Activated CD4-positive, alpha-beta T cell treated with anti-CD3 and anti-CD28 coated beads, Interleukin-2, amount 10 ng/mL, durations not matched to agents 7 days and 5 days (primary cell): ENCODE measurements at regions not wholly inside any gene's neighbourhood (a gene's known extent, or its start where the extent isn't known, plus 50 kb on each side); places are given as distances from the start of the nearest gene placed in this dataset.
"Not testable (repeated sequence)": the region's sequence is repeated elsewhere in the genome, so short reads cannot be mapped to it uniquely, and the experiment has no call there.

Source experiments
- CTCF ChIA-PET: fragments of 350-600 bp; sonication (Branson Sonifier 250); formaldehyde crosslinking; loops from one replicate; lab custom pipeline; 2021; ENCODE audit warnings: antibody characterized with exemption; lab: Charles Lee
- POLR2A ChIA-PET: fragments of 350-600 bp; sonication (Branson Sonifier 250); formaldehyde crosslinking; loops from one replicate; lab custom pipeline; 2021; ENCODE audit warnings: antibody characterized with exemption; lab: Charles Lee
- DNase-seq: peaks from one replicate; pipeline ENCODE4 v3.0.0-alpha.2; 2020
- H3K27ac Mint-ChIP-seq: one replicate; pipeline ENCODE4 v1.8.0; 2021; ENCODE audit warnings: mild to moderate bottlenecking, moderate library complexity, mixed read lengths
- H3K27me3 Mint-ChIP-seq: one replicate; pipeline ENCODE4 v1.8.0; 2021; ENCODE audit warnings: mixed read lengths
- H3K36me3 Mint-ChIP-seq: one replicate; pipeline ENCODE4 v1.8.0; 2021; ENCODE audit warnings: low read depth, mixed read lengths
- H3K4me1 Mint-ChIP-seq: one replicate; pipeline ENCODE4 v1.8.0; 2021; ENCODE audit warnings: mixed read lengths
- H3K4me3 Mint-ChIP-seq: one replicate; pipeline ENCODE4 v1.8.0; 2021; ENCODE audit warnings: mild to moderate bottlenecking, moderate library complexity, mixed read lengths
- H3K9me3 Mint-ChIP-seq: one replicate; pipeline ENCODE4 v1.8.0; 2021; ENCODE audit warnings: mixed read lengths

DNA sequence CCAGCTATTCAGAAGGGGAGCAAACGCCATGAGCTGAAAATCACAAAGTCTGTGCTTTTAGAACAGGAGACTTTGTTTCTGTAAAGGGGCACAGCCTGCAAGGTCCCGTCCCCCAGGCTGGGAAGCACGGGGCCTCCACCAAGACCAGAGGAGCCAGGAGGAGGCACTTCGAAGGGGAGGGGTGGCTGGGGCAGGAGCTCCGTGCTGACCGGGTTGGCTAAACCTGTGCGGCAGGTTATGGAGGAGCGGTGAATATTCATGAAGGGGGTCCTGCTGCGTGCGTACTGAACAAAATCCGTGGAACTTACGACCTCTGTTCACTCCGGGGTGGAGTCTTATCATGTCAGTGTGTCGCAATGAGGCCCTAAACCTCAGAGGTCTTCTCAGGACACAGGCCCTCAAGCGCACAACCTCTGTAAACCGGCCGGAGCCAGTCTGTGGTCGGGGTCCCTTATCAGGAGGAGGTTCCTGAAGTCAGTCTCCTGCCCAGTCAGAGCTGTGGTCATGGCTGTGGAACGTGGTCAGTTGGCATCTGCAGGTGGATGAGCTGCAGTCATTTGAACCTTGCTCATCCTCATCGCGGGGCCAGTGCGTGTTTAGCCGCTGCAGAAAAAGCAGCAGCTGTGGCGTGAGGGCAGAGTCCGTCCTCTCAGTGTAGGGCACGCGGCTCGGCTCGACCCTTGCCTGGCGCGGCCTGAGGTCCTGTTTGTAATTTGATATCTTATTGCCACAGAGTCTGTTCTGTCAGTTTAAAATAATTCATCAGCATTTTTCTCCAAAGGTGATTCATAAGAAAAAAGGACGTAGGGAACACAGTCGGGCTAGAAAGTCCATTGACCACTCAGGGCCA lies 5507.7 kb upstream of the TPTE start:
- H3K9me3 Mint-ChIP-seq, H3K4me3 Mint-ChIP-seq, H3K27me3 Mint-ChIP-seq, DNase-seq, CTCF ChIA-PET, H3K4me1 Mint-ChIP-seq, POLR2A ChIA-PET, H3K27ac Mint-ChIP-seq, H3K36me3 Mint-ChIP-seq: not testable (repeated sequence)

DNA sequence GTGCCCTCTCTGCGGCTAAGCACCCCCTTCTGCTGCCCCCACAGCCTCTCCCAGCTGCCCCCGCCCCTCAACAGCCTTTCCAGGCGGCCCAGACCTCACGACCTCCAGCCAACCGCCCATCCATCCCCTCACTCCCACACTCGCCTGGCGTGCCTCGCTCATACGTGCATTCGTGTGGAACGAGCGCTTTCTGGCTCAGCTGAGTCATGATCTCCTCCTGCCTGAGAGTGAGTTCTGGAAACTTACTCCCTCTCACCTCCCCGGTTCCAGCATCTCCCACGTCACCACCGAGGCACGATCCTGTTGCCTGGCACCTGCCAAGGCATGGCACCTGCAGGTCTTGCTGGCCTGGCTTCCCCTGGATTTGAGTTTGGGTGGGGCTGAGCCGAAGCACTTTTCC lies 5506.2 kb upstream of the TPTE start:
- POLR2A ChIA-PET, CTCF ChIA-PET, H3K36me3 Mint-ChIP-seq, H3K27ac Mint-ChIP-seq, H3K4me1 Mint-ChIP-seq, H3K27me3 Mint-ChIP-seq, H3K4me3 Mint-ChIP-seq, DNase-seq, H3K9me3 Mint-ChIP-seq: not testable (repeated sequence)

DNA sequence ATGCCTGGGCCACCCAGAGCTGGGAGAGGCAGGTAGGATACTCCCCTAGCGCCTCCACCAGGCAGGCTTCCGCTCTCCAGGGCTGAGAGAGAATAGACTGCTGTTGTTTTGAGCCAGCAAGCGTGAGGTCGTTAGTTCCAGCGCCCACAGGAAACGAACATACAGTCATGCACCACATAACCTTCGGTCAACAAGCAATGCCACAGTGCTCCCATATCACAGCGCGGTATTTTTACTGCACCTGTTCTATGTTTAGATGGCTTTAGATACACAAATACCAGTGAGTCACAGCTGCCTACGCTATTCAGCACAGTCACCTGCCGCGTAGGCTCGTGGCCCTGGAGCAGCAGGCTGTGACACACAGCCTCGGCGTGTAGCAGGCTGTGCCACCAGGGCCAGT lies 5502.3 kb upstream of the TPTE start:
- H3K36me3 Mint-ChIP-seq, H3K9me3 Mint-ChIP-seq, H3K4me1 Mint-ChIP-seq, CTCF ChIA-PET, H3K27ac Mint-ChIP-seq, POLR2A ChIA-PET, DNase-seq, H3K4me3 Mint-ChIP-seq, H3K27me3 Mint-ChIP-seq: not testable (repeated sequence)

DNA sequence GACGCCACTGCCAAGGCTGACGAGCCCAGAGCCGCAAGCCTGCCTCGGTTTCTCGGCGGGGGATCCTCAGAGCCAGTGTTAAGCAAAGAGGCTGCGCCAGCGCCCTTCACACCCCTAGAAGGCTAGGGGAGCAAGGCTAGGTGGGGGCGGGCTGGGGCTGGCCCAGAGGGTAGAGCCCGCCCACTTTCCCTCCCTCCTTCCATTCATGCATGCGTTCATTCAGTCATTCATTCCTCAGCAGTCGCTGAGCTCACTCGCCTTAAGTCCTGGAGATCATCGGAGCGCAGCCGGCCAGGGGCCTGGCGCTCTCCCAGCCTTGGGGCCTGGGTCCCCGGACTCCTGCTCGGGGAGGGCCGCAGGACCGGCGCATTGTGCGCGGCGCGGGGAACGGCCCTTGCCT lies 5499.6 kb upstream of the TPTE start:
- H3K36me3 Mint-ChIP-seq, DNase-seq, POLR2A ChIA-PET, H3K4me1 Mint-ChIP-seq, H3K9me3 Mint-ChIP-seq, H3K4me3 Mint-ChIP-seq, CTCF ChIA-PET, H3K27me3 Mint-ChIP-seq, H3K27ac Mint-ChIP-seq: not testable (repeated sequence)

DNA sequence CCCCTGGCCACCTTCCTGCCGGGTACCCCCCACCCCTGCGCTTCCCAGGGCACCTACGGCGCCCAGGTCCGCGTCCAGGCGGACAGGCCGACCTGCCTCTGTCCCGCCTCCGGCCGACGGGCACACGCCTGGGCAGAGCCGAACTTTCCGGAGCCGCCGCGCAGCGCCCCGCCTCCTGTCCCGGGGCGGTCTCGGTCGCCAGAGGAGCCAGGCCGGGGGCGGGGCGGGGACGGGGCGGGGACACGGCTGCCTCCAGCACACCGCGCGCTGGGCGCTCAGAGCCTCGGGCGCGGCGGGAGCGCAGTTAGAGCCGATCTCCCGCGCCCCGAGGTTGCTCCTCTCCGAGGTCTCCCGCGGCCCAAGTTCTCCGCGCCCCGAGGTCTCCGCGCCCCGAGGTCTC lies 5499.1 kb upstream of the TPTE start:
- H3K36me3 Mint-ChIP-seq, H3K9me3 Mint-ChIP-seq, H3K27me3 Mint-ChIP-seq, DNase-seq, CTCF ChIA-PET, H3K27ac Mint-ChIP-seq, H3K4me1 Mint-ChIP-seq, POLR2A ChIA-PET, H3K4me3 Mint-ChIP-seq: not testable (repeated sequence)

DNA sequence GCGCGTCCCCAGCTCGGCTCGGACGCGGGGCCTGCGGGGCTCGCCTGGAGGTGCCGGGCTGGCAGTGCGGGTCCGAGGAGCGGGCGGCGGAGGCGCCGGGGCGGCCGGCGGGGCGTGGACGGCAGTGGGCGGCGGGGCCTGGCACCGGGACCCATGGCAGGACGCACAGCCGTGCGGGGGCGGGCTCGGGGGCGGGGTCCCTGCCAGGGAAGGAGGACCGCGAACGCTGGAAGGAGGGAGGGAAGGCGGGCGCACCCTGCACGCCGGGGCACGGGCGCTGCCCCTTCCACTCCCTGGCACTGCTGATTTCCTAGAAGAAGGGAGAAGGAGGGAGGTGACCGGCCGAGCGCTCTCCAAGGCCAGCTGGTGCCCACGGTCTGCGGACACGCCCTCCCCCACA lies 5498.6 kb upstream of the TPTE start:
- H3K4me3 Mint-ChIP-seq, H3K4me1 Mint-ChIP-seq, H3K36me3 Mint-ChIP-seq, H3K9me3 Mint-ChIP-seq, H3K27me3 Mint-ChIP-seq, POLR2A ChIA-PET, CTCF ChIA-PET, H3K27ac Mint-ChIP-seq, DNase-seq: not testable (repeated sequence)

DNA sequence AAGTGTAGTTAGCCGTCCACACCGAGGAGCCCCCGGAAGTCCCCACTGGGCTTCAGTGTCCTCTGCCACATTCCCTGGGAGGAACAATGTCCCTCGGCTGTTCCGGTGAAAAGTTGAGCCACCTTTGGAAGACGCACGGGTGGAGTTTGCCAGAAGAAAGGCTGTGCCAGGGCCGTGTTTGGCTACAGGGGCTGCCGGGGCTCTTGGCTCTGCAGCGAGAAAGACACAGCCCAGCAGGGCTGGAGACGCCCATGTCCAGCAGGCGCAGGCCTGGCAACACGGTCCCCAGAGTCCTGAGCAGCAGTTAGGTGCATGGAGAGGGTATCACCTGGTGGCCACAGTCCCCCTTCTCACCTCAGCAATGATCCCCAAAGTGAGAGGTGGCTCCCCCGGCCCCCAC lies 5486.2 kb upstream of the TPTE start:
- H3K9me3 Mint-ChIP-seq, H3K36me3 Mint-ChIP-seq, H3K27ac Mint-ChIP-seq, DNase-seq, POLR2A ChIA-PET, H3K4me1 Mint-ChIP-seq, CTCF ChIA-PET, H3K27me3 Mint-ChIP-seq, H3K4me3 Mint-ChIP-seq: not testable (repeated sequence)

DNA sequence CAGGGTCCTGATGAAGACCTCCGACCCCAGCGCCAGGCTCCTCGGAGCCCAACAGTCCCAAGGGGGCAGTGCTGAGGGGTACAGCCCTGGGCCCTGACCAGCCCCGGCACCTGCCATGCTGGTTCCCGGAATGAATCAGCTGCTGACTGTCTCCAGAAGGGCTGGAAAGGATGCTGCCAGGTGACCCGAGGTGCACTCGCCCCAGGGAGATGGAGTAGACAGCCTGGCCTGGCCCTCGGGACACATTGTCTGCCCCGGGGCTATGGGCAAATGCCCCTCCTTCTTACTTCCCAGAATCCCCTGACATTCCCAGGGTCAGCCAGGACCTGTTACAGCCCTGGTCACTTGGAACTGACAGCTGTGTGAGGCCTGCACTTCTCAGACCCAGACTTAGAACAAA lies 5485.8 kb upstream of the TPTE start:
- H3K27me3 Mint-ChIP-seq, DNase-seq, H3K36me3 Mint-ChIP-seq, H3K9me3 Mint-ChIP-seq, CTCF ChIA-PET, H3K4me1 Mint-ChIP-seq, H3K4me3 Mint-ChIP-seq, H3K27ac Mint-ChIP-seq, POLR2A ChIA-PET: not testable (repeated sequence)

DNA sequence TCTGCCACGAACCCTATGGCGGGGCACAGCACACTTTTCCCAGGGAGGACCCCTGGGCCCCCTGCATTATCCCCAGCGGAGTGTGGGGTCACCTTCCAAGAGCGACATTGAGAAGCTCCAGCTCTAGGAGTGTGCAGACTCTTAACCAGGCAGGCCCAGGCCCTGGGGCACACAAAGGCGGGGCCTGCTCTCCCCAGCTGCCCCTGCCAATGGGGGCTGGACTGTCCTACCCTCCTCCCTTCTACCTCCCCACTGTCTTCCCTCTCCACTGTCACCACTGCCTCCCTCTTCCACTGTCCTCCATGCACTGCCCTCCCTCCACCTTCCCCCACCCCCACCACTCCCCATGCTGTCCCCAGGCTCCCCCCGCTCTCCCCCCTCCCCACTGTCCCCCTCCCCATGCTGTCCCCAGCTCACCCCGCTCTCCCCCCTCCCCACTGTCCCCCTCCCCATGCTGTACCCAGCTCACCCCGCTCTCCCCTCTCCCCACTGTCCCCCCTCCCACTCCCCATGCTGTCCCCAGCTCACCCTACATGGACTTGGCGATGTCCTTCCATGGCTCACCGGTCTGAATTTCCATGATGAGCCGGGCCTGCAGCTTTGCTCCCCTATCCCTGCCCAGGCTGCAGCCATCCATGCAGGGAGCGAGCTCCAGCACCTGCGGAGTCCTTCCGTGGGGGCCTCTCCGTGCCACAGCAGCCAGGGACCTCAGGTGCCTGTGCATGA lies 5483.6 kb upstream of the TPTE start:
- CTCF ChIA-PET, POLR2A ChIA-PET, H3K27me3 Mint-ChIP-seq, H3K27ac Mint-ChIP-seq, H3K4me3 Mint-ChIP-seq, DNase-seq, H3K36me3 Mint-ChIP-seq, H3K9me3 Mint-ChIP-seq, H3K4me1 Mint-ChIP-seq: not testable (repeated sequence)

DNA sequence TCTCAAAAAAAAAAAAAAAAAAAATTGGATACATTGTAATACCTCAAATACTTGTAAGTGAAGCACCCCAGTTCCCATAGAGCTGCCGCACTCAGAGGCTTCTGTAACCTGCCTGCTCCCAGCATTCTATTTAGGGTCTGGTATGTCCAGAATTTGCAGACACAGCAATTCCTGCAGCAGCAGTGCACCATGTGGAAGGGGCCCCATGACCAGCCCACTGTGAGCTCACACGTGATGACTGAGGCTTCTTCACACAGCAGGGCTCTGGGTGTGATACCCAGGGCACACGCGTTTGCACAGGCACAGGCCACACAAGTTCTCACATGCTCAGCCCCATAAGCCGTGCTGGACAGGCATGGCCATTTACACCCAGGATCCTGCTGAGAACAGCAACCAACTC lies 5481.5 kb upstream of the TPTE start:
- H3K27me3 Mint-ChIP-seq, CTCF ChIA-PET, H3K4me3 Mint-ChIP-seq, H3K36me3 Mint-ChIP-seq, H3K9me3 Mint-ChIP-seq, H3K4me1 Mint-ChIP-seq, POLR2A ChIA-PET, DNase-seq, H3K27ac Mint-ChIP-seq: not testable (repeated sequence)

DNA sequence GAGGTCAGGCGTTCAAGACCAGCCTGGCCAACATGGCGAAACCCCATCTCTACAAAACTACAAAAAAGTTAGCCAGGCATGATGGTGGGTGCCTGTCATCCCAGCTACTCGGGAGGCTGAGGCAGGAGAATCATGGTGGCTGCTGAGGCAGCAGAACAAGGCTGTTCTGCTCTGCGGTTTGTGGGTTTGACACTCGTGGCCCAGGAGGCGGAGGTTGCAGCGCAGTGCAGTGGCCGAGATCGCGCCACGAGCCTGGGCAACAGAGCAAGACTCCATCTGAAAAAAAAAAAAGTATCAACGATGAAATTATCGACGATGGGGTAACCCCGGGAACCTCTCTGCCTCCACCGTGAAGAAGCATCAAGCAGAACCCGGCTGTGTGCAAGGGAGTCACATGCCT lies 5478.8 kb upstream of the TPTE start:
- H3K4me3 Mint-ChIP-seq, H3K27me3 Mint-ChIP-seq, H3K36me3 Mint-ChIP-seq, CTCF ChIA-PET, DNase-seq, H3K9me3 Mint-ChIP-seq, H3K27ac Mint-ChIP-seq, POLR2A ChIA-PET, H3K4me1 Mint-ChIP-seq: not testable (repeated sequence)

DNA sequence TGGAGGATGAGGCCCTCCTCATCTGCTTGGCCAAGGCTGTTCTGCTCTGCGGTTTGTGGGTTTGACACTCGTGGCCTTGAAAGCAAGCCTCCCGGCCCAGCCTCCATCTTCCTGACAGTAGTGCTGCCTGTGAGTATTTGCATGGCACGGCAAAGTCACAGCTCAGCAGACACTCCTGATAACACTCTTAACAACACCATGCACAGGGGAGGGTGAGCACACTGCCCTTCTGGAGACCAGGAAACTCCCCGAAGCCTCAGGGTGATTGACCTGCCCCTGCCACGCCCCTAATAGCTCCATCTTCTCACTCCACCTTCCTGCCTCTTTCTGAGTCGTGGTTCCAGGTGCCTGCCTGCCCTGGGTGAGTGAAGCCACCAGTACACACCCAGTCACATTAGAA lies 5476.6 kb upstream of the TPTE start:
- H3K27ac Mint-ChIP-seq, H3K4me3 Mint-ChIP-seq: not testable (repeated sequence)

DNA sequence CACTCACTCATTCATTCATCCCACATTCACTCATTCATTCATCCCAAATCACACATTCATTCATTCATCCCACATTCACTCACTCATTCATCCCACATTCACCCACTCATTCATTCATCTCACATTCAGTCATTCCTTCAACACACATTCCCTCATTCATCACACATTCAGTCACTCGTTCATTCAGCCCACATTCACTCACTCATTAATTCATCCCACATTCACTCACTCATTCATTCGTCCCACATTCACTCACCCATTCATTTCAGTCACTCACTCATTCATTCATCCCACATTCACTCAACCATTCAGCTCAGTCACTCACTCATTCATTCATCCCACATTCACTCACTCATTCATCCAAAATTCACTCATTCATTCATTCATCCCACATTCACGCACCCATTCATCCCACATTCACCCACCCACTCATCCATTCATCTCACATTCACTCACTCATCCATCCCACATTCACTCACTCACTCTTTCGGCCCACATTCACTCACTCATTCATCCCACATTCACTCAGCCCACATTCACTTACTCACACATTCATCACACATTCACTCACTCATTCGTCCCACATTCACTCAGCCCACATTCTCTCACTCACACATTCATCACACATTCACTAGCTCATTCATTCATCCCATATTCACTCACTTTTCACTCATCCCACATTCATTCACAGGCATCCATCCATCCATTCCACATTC lies 5469.9 kb upstream of the TPTE start:
- POLR2A ChIA-PET, CTCF ChIA-PET, H3K36me3 Mint-ChIP-seq, DNase-seq, H3K4me1 Mint-ChIP-seq, H3K9me3 Mint-ChIP-seq, H3K27ac Mint-ChIP-seq, H3K4me3 Mint-ChIP-seq, H3K27me3 Mint-ChIP-seq: not testable (repeated sequence)

More for the DNA sequence above, 5476.6 kb upstream of the TPTE start:
- H3K27me3 Mint-ChIP-seq, H3K36me3 Mint-ChIP-seq, POLR2A ChIA-PET, DNase-seq, CTCF ChIA-PET, H3K4me1 Mint-ChIP-seq, H3K9me3 Mint-ChIP-seq: not testable (repeated sequence)
